Right atrium auricular region (tissue), 2 donors: ENCODE measurements at regions not wholly inside any gene's neighbourhood (a gene's known extent, or its start where the extent isn't known, plus 50 kb on each side); places are given as distances from the start of the nearest gene placed in this dataset.
"Not testable (repeated sequence)": the region's sequence is repeated elsewhere in the genome, so short reads cannot be mapped to it uniquely, and the experiment has no call there.

ENCODE experiments used
- DNase-seq: peaks from one replicate; pipeline ENCODE4 v3.0.0-alpha.2; 2019; ENCODE audit warnings: low spot score
- H3K27ac ChIP-seq, 2 donors: fragments of 200-600 bp; sonication (generic); 1 replicate in 1 of 2; 2 replicates in 1 of 2; pipeline ENCODE4 v1.5.1; 2016 to 2019
- H3K27me3 ChIP-seq, 2 donors: fragments of 200-600 bp; sonication (generic); one replicate each; pipeline versions ENCODE4 v1.5.1 to v1.6.0; 2017 to 2019
- H3K36me3 ChIP-seq: fragments of 200-600 bp; sonication (generic); one replicate; pipeline ENCODE4 v1.5.1; 2016
- H3K4me1 ChIP-seq, 2 donors: fragments of 200-600 bp; sonication (generic); one replicate each; pipeline versions ENCODE4 v1.5.1 to v1.6.0; 2017 to 2019
- H3K4me3 ChIP-seq, 2 donors: fragments of 200-600 bp; sonication (generic); 1 replicate in 1 of 2; 2 replicates in 1 of 2; pipeline ENCODE4 v1.5.1; 2017 to 2019; ENCODE audit warnings: mild to moderate bottlenecking in 1 of 2, moderate library complexity in 1 of 2
- H3K9me3 ChIP-seq, 2 donors: fragments of 200-600 bp; sonication (generic); one replicate each; pipeline ENCODE4 v1.5.1; 2019
- TF ChIP-seq, protein P1 (sequence below), 2 donors: fragments of 200-600 bp; sonication (generic); IDR thresholded peaks; one replicate each; pipeline ENCODE4 v1.5.1; 2019; ENCODE audit warnings: antibody characterized with exemption in 2 of 2

DNA sequence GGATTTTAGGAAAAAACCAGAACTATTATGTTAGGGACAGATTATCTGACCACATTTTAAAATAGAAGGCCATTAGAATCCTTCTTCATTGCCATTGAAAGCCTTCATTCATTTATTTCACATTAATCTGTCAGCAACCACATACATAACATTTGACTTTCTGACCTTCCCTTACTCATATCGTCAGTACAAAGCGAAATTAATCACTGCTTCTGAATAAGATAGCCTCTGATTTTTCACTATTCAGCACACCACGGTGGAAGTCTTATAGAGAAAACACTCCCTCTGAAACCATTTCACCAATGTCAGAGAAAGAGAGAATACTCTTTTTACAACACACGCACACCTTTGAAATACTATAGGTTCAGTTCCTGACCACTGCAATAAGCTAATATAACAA lies 442.5 kb upstream of the ID4 start:
- no peaks in the 10 kb centered on the region for H3K4me1 ChIP-seq
- no peak overlapping the region for H3K27ac ChIP-seq
- H3K4me3 ChIP-seq, result no peak overlapping the region
- no peak for DNase-seq
- no peaks in the 10 kb centered on the region for H3K36me3 ChIP-seq
- no peaks in the 10 kb centered on the region for H3K9me3 ChIP-seq
- H3K27me3 ChIP-seq, result no peaks in the 10 kb centered on the region
- TF ChIP-seq, protein P1, sequence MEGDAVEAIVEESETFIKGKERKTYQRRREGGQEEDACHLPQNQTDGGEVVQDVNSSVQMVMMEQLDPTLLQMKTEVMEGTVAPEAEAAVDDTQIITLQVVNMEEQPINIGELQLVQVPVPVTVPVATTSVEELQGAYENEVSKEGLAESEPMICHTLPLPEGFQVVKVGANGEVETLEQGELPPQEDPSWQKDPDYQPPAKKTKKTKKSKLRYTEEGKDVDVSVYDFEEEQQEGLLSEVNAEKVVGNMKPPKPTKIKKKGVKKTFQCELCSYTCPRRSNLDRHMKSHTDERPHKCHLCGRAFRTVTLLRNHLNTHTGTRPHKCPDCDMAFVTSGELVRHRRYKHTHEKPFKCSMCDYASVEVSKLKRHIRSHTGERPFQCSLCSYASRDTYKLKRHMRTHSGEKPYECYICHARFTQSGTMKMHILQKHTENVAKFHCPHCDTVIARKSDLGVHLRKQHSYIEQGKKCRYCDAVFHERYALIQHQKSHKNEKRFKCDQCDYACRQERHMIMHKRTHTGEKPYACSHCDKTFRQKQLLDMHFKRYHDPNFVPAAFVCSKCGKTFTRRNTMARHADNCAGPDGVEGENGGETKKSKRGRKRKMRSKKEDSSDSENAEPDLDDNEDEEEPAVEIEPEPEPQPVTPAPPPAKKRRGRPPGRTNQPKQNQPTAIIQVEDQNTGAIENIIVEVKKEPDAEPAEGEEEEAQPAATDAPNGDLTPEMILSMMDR (IDR thresholded peaks at IDR 0.05), result no peak

DNA sequence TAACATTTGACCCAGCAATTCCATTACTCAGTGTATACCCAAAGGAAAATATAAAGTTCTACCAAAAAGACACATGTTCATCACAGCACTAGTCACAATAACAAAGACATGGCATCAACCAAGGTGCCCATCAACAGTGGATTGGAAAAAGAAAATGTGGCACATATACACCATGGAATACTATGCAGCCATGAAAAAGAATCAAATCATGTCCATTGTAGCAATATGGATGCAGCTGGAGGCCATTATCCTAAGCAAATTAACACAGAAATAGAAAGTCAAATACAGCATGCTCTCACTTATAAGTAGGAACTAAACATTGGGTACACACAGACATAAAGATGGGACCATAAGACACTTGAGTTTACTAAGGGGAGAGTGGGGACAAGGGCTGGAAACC lies 441.9 kb upstream of the ID4 start:
- no peak for DNase-seq
- no peaks in the 10 kb centered on the region for H3K4me1 ChIP-seq
- H3K27me3 ChIP-seq, result no peaks in the 10 kb centered on the region
- no peak overlapping the region for H3K27ac ChIP-seq
- TF ChIP-seq, protein P1 (IDR thresholded peaks at IDR 0.05), result no peak
- H3K36me3 ChIP-seq, result no peaks in the 10 kb centered on the region
- no peaks in the 10 kb centered on the region for H3K9me3 ChIP-seq
- H3K4me3 ChIP-seq, result no peak overlapping the region

DNA sequence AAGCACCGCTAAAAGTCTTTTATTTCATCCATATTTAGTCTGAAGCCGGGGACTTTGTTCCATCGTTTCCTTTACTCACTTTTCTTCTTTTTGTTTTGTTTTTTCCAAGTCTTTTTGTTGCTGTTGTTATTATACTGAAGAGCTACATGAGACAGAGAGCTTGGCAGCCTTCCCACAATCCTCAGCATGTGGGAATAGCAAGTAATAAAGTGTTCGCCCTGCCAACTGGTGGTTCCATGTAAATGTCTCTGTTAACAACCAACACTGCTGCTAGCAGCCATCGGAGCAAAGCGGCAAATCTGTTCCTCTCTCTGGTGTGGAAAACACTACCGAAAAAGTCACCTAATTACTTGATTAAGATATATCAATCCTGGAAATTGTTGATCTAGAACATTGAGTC lies 437.8 kb upstream of the ID4 start:
- no peak overlapping the region for H3K4me3 ChIP-seq
- peaks cover 4 to 5% of the 10 kb centered on the region in 2 donors for H3K9me3 ChIP-seq
- H3K4me1 ChIP-seq, result no peaks in the 10 kb centered on the region
- no peaks in the 10 kb centered on the region for H3K36me3 ChIP-seq
- TF ChIP-seq, protein P1 (IDR thresholded peaks at IDR 0.05), result no peak
- DNase-seq, result no peak
- no peaks in the 10 kb centered on the region for H3K27me3 ChIP-seq
- H3K27ac ChIP-seq, result no peak overlapping the region

DNA sequence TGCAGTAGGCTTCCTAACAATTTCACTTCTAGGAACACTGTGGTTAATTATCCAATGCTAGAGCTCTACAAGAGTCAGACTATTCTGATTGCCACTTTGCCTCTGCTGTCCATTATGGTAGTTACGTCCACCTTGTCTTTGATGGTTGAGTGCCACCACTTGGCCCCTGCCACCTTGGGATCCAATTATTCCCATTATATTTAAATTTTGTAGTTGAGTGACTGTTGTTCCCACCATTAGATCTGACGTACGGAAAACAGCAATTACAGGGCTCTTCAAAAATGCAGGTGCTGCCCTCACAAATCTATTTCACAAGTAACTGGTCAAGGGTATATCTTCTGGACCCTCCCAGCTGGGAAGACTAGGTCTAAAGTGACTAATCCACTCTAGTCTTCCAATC lies 432.3 kb upstream of the ID4 start:
- DNase-seq, H3K36me3 ChIP-seq, H3K27me3 ChIP-seq, H3K4me1 ChIP-seq, H3K27ac ChIP-seq, H3K4me3 ChIP-seq: not testable (repeated sequence)
- H3K9me3 ChIP-seq, result peaks cover 10 to 20% of the 10 kb centered on the region in 2 donors

DNA sequence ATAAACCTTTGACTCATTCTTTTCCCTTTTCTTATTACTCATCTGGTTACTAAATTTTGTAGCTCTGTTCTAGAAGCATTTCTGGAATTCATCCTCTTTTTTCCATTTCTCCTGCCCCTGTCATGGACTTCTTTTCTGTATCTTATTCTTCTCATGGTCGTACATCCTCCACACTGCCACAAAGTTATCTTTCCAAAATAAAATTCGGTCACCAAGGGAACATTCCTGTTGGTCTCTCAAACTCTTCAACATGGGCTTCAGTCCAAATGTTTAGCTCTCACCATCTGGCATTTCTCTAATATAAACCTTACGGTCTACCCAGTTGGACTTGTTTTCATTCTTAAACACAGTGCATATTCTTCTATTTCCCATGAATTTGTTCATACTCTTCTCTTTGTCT lies 428.8 kb upstream of the ID4 start:
- Histone ChIP-seq H3K9me3 (peaks cover 10 to 20% of the 10 kb centered on the region in 2 donors), H3K36me3 (no peaks in the 10 kb centered on the region), H3K27ac (no peak overlapping the region), H3K4me1 (no peaks in the 10 kb centered on the region), H3K27me3 (no peaks in the 10 kb centered on the region), H3K4me3 (no peak overlapping the region)
- TF ChIP-seq, protein P1 (IDR thresholded peaks at IDR 0.05), result no peak
- no peak for DNase-seq

DNA sequence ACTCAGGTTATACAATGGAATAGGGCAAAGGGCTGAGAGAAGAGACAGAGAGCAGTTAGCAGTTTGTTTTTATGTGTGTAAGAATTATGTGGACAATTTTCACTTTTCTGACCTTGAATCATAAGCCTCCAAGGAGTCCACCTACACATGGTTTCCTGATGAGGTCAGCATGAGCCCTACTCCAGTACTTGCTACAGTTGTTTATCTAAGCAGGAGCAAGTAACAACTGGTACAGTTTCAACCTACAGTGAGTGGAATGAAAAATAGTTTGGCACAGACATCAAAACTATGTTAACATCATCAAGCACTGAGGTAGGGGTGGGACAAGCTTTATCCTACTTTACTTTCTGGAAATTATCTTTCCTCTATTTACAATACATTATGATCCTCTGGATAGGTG lies 426.7 kb upstream of the ID4 start:
- no peak for DNase-seq
- Histone ChIP-seq H3K4me1 (no peaks in the 10 kb centered on the region), H3K27ac (no peak overlapping the region), H3K9me3 (peaks cover 4% of the 10 kb centered on the region in 2 donors), H3K27me3 (no peaks in the 10 kb centered on the region), H3K4me3 (no peak overlapping the region), H3K36me3 (no peaks in the 10 kb centered on the region)
- TF ChIP-seq, protein P1 (IDR thresholded peaks at IDR 0.05), result no peak
